Brain pericyte (primary cell): ENCODE measurements at regions not wholly inside any gene's neighbourhood (a gene's known extent, or its start where the extent isn't known, plus 50 kb on each side); places are given as distances from the start of the nearest gene placed in this dataset.

Experiments used
- DNase-seq: peaks from one replicate; pipeline ENCODE4 v3.0.0-alpha.2; 2012; ENCODE audit warnings: low read depth, low spot score

- no peak for DNase-seq
Measured at GRCh38 chr2:150619607-150620330, 132.3 kb upstream of the RND3 start.

GRCh38 chr2:150618245-150618895 is 130.9 kb upstream of the RND3 start:
- DNase-seq = no peak

GRCh38 chr2:150617351-150617978 is 130.0 kb upstream of the RND3 start:
- no peak for DNase-seq

- DNase-seq = no peak
Measured at GRCh38 chr2:150612957-150613710, 125.7 kb upstream of the RND3 start.

GRCh38 chr2:150610670-150611279 is 123.3 kb upstream of the RND3 start:
- DNase-seq = no peak

- no peak for DNase-seq
Measured at GRCh38 chr2:150609831-150610582, 122.5 kb upstream of the RND3 start.

- DNase-seq = no peak
Measured at GRCh38 chr2:150608341-150608740, 120.9 kb upstream of the RND3 start.

GRCh38 chr2:150607390-150607811 is 119.9 kb upstream of the RND3 start:
- DNase-seq = no peak

- DNase-seq = no peak
Measured at GRCh38 chr2:150606380-150607060, 119.1 kb upstream of the RND3 start.

- no peak for DNase-seq
Measured at GRCh38 chr2:150605664-150606063, 118.2 kb upstream of the RND3 start.

- DNase-seq = no peak
Measured at GRCh38 chr2:150601280-150602038, 114.0 kb upstream of the RND3 start.

- DNase-seq = no peak
Measured at GRCh38 chr2:150599889-150600288, 112.4 kb upstream of the RND3 start.

GRCh38 chr2:150598383-150598782 is 110.9 kb upstream of the RND3 start:
- DNase-seq = no peak

GRCh38 chr2:150595803-150596470 is 108.5 kb upstream of the RND3 start:
- DNase-seq = no peak

- DNase-seq = no peak
Measured at GRCh38 chr2:150594299-150594698, 106.8 kb upstream of the RND3 start.

- no peak for DNase-seq
Measured at GRCh38 chr2:150591496-150592285, 104.2 kb upstream of the RND3 start.

- no peak for DNase-seq
Measured at GRCh38 chr2:150589681-150590080, 102.2 kb upstream of the RND3 start.

GRCh38 chr2:150588506-150588870 is 101.0 kb upstream of the RND3 start:
- DNase-seq = no peak
